K562 (cell line): ENCODE measurements at regions not wholly inside any gene's neighbourhood (a gene's known extent, or its start where the extent isn't known, plus 50 kb on each side); places are given as distances from the start of the nearest gene placed in this dataset.

ENCODE experiments used
- ATAC-seq: fragments of 200-7000 bp; cut with Tn5 transposase; 3 replicates; pipeline ENCODE4 v1.9.1; 2020; ENCODE audit warnings: moderate library complexity
- BruUV-seq: library from RNA; stranded (reverse); fragments of 400-500 nt; replicated peaks from 2 replicates; lab custom pipeline; 2021; lab: Mats Ljungman, UMichigan
- CTCF ChIA-PET: fragments of 300-600 bp; formaldehyde crosslinking; extraction: SDS; loops from one replicate; lab custom pipeline; 2021; ENCODE audit warnings: low intra/inter-chr PET ratio; lab: Yijun Ruan, JAX
- POLR2A ChIA-PET: fragments of 300-600, 350-650 bp; sonication (Branson Sonifier 250); formaldehyde crosslinking; extraction: SDS; loops from one replicate; lab custom pipeline; 2021; ENCODE audit warnings: antibody characterized with exemption, inconsistent platforms; lab: Yijun Ruan, JAX
- DNase-seq, 4 experiments: peaks; one replicate each; pipeline versions ENCODE4 v3.0.0 to v3.0.0-alpha.2; 2011 to 2018; ENCODE audit warnings: low spot score in 3 of 4, mixed read lengths in 3 of 4; ENCODE audit errors: extremely low read depth in 1 of 4
- FAIRE-seq: peaks from 2 replicates; lab custom pipeline; 2011; peaks lifted over from hg19 to GRCh38; lab: Jason Lieb, UNC
- H2AFZ ChIP-seq: 2 replicates; pipeline ENCODE4 v1.6.0; 2011; ENCODE audit warnings: low read depth, low read length, control low read depth, inconsistent platforms
- H3K27ac ChIP-seq: fragments of 200-600 bp; 3 replicates; pipeline ENCODE4 v1.8.0; 2011; ENCODE audit warnings: low read depth, mild to moderate bottlenecking, control low read depth, inconsistent platforms, low read length, moderate library complexity, mixed read lengths; ENCODE audit errors: extremely low read depth
- H3K27me3 ChIP-seq, 2 experiments: fragments of 300-600 bp in 1 of 2; 2 replicates in 1 of 2; 3 replicates in 1 of 2; pipeline versions ENCODE4 v1.6.0 to v1.8.0; 2011; ENCODE audit warnings: inconsistent platforms in 2 of 2, low read length in 2 of 2, mild to moderate bottlenecking in 1 of 2, mixed read lengths in 1 of 2, moderate library complexity in 1 of 2; ENCODE audit not compliant: control insufficient read depth in 2 of 2, insufficient read depth in 2 of 2
- H3K36me3 ChIP-seq: fragments of 300-600 bp; 3 replicates; pipeline ENCODE4 v1.8.0; 2011; ENCODE audit warnings: mild to moderate bottlenecking, low read length, inconsistent platforms; ENCODE audit not compliant: control insufficient read depth, insufficient read depth
- H3K4me1 ChIP-seq, 2 experiments: fragments of 200-600 bp in 1 of 2; replicated peaks in 1 of 2; 2 replicates in 1 of 2; 3 replicates in 1 of 2; pipeline versions ENCODE4 v1.5.1 to v1.8.0; 2011; ENCODE audit warnings: inconsistent platforms in 2 of 2, low read length in 2 of 2, mild to moderate bottlenecking in 1 of 2, mixed read lengths in 1 of 2, moderate library complexity in 1 of 2; ENCODE audit not compliant: control insufficient read depth in 2 of 2, insufficient read depth in 2 of 2
- H3K4me2 ChIP-seq: 2 replicates; pipeline ENCODE4 v1.6.1; 2011; ENCODE audit warnings: low read length, control low read depth, inconsistent platforms, mixed read lengths; ENCODE audit not compliant: insufficient read depth
- H3K4me3 ChIP-seq: fragments of 200-600 bp; sonication (generic), shearing (Covaris generic); 2 replicates; pipeline ENCODE4 v1.5.1; 2016; ENCODE audit warnings: control low read depth, inconsistent platforms
- H3K79me2 ChIP-seq: fragments of 200-600 bp; 3 replicates; pipeline ENCODE4 v1.8.0; 2011; ENCODE audit warnings: low read length, inconsistent platforms; ENCODE audit not compliant: control insufficient read depth, insufficient read depth
- H3K9ac ChIP-seq, 2 experiments: 2 replicates each; pipeline versions ENCODE4 v1.6.0 to v1.6.1; 2011; ENCODE audit warnings: low read depth in 2 of 2, low read length in 2 of 2, control low read depth in 1 of 2, inconsistent platforms in 1 of 2, mild to moderate bottlenecking in 1 of 2, mixed read lengths in 1 of 2; ENCODE audit not compliant: insufficient read depth in 1 of 2
- H3K9me1 ChIP-seq: one replicate; pipeline ENCODE4 v1.6.0; 2011; ENCODE audit warnings: inconsistent platforms, mild to moderate bottlenecking, low read length, moderate library complexity; ENCODE audit not compliant: control insufficient read depth, insufficient read depth
- H3K9me3 ChIP-seq: replicated peaks from 2 replicates; pipeline ENCODE4 v1.5.1; 2011; ENCODE audit warnings: low read depth, low read length, inconsistent platforms; ENCODE audit not compliant: control insufficient read depth, insufficient read depth
- H4K20me1 ChIP-seq: replicated peaks from 2 replicates; pipeline ENCODE4 v1.6.1; 2011; ENCODE audit warnings: low read length, inconsistent platforms, mixed read lengths; ENCODE audit not compliant: control insufficient read depth, insufficient read depth
- CHCHD3 ChIP-seq: fragments of 250-450 bp; sonication (Bioruptor Pico); IDR thresholded peaks from 2 replicates; pipeline ENCODE4 v2.1.2; 2022; ENCODE audit warnings: mild to moderate bottlenecking
- COPS2 ChIP-seq: fragments of 450-650 bp; conservative IDR thresholded peaks from 2 replicates; pipeline ENCODE4 v1.6.1; 2016; ENCODE audit warnings: mild to moderate bottlenecking, moderate library complexity
- CREM ChIP-seq: IDR thresholded peaks from 2 replicates; pipeline ENCODE4 v1.6.1; 2014; ENCODE audit warnings: antibody characterized with exemption, low read depth
- ETS2 ChIP-seq: IDR thresholded peaks from 2 replicates; pipeline ENCODE4 v1.6.1; 2016; ENCODE audit warnings: borderline replicate concordance, missing genetic modification characterization, mild to moderate bottlenecking, moderate library complexity, missing compliant biosample characterization; ENCODE audit not compliant: poor library complexity, severe bottlenecking
- GABPB1 ChIP-seq: sonication (generic); formaldehyde crosslinking; IDR thresholded peaks from 2 replicates; pipeline ENCODE4 v1.8.0; 2022; ENCODE audit warnings: mild to moderate bottlenecking, missing genetic modification reagents
- MEIS2 ChIP-seq: fragments of 450-650 bp; IDR thresholded peaks from 2 replicates; pipeline ENCODE4 v1.6.1; 2014; ENCODE audit warnings: mild to moderate bottlenecking; ENCODE audit not compliant: partially characterized antibody
- RBM14 ChIP-seq: fragments of 200-400 bp; formaldehyde crosslinking; IDR thresholded peaks from 2 replicates; pipeline ENCODE4 v1.6.1; 2018; ENCODE audit warnings: low read depth, mild to moderate bottlenecking, low read length, moderate library complexity, borderline replicate concordance; ENCODE audit not compliant: insufficient read depth
- SREBF1 ChIP-seq: fragments of 150-350 bp; IDR thresholded peaks from 2 replicates; pipeline ENCODE4 v1.6.1; 2014; ENCODE audit warnings: antibody characterized with exemption, low read depth, low read length, borderline replicate concordance
- SRSF9 ChIP-seq: fragments of 200-400 bp; formaldehyde crosslinking; IDR thresholded peaks from 2 replicates; pipeline ENCODE4 v1.6.1; 2017; ENCODE audit warnings: low read depth, low read length, borderline replicate concordance
- TAL1 ChIP-seq: fragments of 450-650 bp; IDR thresholded peaks from 2 replicates; pipeline ENCODE4 v1.6.1; 2016; ENCODE audit warnings: mild to moderate bottlenecking
- ZNF212 ChIP-seq: fragments of 450-650 bp; formaldehyde crosslinking; IDR thresholded peaks from 2 replicates; pipeline ENCODE4 v1.4.0; 2020; ENCODE audit warnings: mild to moderate bottlenecking
- ZNF77 ChIP-seq: fragments of 250-450 bp; sonication (Bioruptor Pico); IDR thresholded peaks from 2 replicates; pipeline ENCODE4 v1.5.0; 2020
- WGBS: fragments of 100-300 bp; shearing (Covaris generic); methylation state at CpG from one replicate; pipeline ENCODE4 v1.1.6; 2016; ENCODE audit warnings: low coverage, mixed read lengths; ENCODE audit not compliant: insufficient coverage; ENCODE audit errors: missing lambda C conversion rate; 5-methylcytosine and 5-hydroxymethylcytosine counted together
- in situ Hi-C: fragments of 300-500 bp; cut with MboI; formaldehyde crosslinking; loops from 4 replicates; pipeline ENCODE4 v1.15.0; 2018; ENCODE audit warnings: inconsistent platforms, mixed read lengths
- intact Hi-C: fragments of 100-400 bp; cut with micrococcal nuclease; formaldehyde crosslinking; loops from 2 replicates; pipeline ENCODE4 v1.14.2; 2022
- TF ChIP-seq, protein P1 (sequence below): fragments of 450-650 bp; formaldehyde crosslinking; IDR thresholded peaks from 2 replicates; pipeline ENCODE4 v1.4.0; 2020; ENCODE audit warnings: mild to moderate bottlenecking
- TF ChIP-seq, protein P2 (sequence below): sonication (generic); formaldehyde crosslinking; IDR thresholded peaks from 2 replicates; pipeline ENCODE4 v1.8.0; 2023; ENCODE audit warnings: mild to moderate bottlenecking, missing genetic modification reagents
- TF ChIP-seq, protein P3 (sequence below): fragments of 250-450 bp; sonication (Bioruptor Pico); IDR thresholded peaks from 2 replicates; pipeline ENCODE4 v1.8.0; 2021; ENCODE audit warnings: mild to moderate bottlenecking, moderate library complexity
- TF ChIP-seq, protein P4 (sequence below): fragments of 250-450 bp; sonication (Bioruptor Pico); IDR thresholded peaks from 2 replicates; pipeline ENCODE4 v1.8.0; 2021; ENCODE audit warnings: moderate library complexity, mild to moderate bottlenecking, inconsistent platforms
- TF ChIP-seq, protein P5 (sequence below), 2 experiments: fragments of 450-650 bp; conservative IDR thresholded peaks; 2 replicates each; pipeline ENCODE4 v1.6.1; 2017; ENCODE audit warnings: mild to moderate bottlenecking in 2 of 2, moderate library complexity in 2 of 2

DNA sequence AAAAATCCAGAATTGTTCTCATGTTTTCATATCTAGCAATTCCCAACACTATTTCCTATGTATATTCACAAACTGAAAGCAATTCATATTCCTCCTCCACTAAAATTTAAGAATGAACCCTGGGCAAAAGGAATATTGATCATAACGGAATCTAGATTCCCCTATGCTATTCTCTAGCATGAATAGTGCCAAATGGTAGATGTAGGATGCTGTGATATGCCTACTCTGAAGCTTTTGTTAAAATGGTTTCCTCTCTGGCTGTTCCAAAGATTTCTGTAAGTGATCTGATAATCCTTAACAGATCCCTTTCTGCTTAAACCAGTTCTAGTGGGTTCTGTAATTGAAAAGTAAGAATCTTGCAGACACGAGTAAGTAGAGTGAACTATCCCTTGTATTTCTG lies 298.0 kb upstream of the TANK start:
- no peaks in the 10 kb centered on the region for H3K9me1 ChIP-seq
- BruUV-seq: no TSS peak
- H3K27me3 ChIP-seq: no peaks in the 10 kb centered on the region
- TF ChIP-seq, protein P1, sequence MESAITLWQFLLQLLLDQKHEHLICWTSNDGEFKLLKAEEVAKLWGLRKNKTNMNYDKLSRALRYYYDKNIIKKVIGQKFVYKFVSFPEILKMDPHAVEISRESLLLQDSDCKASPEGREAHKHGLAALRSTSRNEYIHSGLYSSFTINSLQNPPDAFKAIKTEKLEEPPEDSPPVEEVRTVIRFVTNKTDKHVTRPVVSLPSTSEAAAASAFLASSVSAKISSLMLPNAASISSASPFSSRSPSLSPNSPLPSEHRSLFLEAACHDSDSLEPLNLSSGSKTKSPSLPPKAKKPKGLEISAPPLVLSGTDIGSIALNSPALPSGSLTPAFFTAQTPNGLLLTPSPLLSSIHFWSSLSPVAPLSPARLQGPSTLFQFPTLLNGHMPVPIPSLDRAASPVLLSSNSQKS (CRISPR knock-in tag): no peak
- TF ChIP-seq COPS2 (no peak), MEIS2 (no peak), CREM (no peak), CHCHD3 (no peak), RBM14 (no peak), SRSF9 (no peak), GABPB1 (CRISPR knock-in tag) (no peak), ZNF212 (CRISPR knock-in tag) (no peak), SREBF1 (no peak), TAL1 (no peak), ZNF77 (CRISPR knock-in tag) (no peak), ETS2 (tag) (no peak)
- TF ChIP-seq, protein P2, sequence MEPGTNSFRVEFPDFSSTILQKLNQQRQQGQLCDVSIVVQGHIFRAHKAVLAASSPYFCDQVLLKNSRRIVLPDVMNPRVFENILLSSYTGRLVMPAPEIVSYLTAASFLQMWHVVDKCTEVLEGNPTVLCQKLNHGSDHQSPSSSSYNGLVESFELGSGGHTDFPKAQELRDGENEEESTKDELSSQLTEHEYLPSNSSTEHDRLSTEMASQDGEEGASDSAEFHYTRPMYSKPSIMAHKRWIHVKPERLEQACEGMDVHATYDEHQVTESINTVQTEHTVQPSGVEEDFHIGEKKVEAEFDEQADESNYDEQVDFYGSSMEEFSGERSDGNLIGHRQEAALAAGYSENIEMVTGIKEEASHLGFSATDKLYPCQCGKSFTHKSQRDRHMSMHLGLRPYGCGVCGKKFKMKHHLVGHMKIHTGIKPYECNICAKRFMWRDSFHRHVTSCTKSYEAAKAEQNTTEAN (CRISPR knock-in tag): no peak
- TF ChIP-seq, protein P3, sequence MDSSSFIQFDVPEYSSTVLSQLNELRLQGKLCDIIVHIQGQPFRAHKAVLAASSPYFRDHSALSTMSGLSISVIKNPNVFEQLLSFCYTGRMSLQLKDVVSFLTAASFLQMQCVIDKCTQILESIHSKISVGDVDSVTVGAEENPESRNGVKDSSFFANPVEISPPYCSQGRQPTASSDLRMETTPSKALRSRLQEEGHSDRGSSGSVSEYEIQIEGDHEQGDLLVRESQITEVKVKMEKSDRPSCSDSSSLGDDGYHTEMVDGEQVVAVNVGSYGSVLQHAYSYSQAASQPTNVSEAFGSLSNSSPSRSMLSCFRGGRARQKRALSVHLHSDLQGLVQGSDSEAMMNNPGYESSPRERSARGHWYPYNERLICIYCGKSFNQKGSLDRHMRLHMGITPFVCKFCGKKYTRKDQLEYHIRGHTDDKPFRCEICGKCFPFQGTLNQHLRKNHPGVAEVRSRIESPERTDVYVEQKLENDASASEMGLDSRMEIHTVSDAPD (CRISPR knock-in tag): no peak
- TF ChIP-seq, protein P4, sequence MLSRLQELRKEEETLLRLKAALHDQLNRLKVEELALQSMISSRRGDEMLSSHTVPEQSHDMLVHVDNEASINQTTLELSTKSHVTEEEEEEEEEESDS: no peak
- TF ChIP-seq, protein P5, sequence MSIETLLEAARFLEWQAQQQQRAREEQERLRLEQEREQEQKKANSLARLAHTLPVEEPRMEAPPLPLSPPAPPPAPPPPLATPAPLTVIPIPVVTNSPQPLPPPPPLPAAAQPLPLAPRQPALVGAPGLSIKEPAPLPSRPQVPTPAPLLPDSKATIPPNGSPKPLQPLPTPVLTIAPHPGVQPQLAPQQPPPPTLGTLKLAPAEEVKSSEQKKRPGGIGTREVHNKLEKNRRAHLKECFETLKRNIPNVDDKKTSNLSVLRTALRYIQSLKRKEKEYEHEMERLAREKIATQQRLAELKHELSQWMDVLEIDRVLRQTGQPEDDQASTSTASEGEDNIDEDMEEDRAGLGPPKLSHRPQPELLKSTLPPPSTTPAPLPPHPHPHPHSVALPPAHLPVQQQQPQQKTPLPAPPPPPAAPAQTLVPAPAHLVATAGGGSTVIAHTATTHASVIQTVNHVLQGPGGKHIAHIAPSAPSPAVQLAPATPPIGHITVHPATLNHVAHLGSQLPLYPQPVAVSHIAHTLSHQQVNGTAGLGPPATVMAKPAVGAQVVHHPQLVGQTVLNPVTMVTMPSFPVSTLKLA (conservative IDR thresholded peaks at IDR 0.05): no peak
- TF ChIP-seq, all 486 proteins: peak for 0
- FAIRE-seq (no peak), DNase-seq (no peak), ATAC-seq (no peak)
- H3K4me1 ChIP-seq: no peaks in the 10 kb centered on the region
- H3K4me2 ChIP-seq: no peak overlapping the region
- WGBS: 0% methylated on average over 2 of the region's 2 CpGs
- H3K9ac ChIP-seq: no peak overlapping the region
- H2AFZ ChIP-seq: no peak overlapping the region
- no peak overlapping the region for H3K27ac ChIP-seq
- intact Hi-C loops: no loop called here
- no peaks in the 10 kb centered on the region for H4K20me1 ChIP-seq
- ChIA-PET CTCF (no interaction called here), POLR2A (no interaction called here)
- H3K4me3 ChIP-seq: no peak overlapping the region
- in situ Hi-C loops: no loop called here
- H3K9me3 ChIP-seq: no peaks in the 10 kb centered on the region
- H3K79me2 ChIP-seq: no peaks in the 10 kb centered on the region
- no peaks in the 10 kb centered on the region for H3K36me3 ChIP-seq
